Astrocyte of the spinal cord (primary cell): ENCODE measurements at regions not wholly inside any gene's neighbourhood (a gene's known extent, or its start where the extent isn't known, plus 50 kb on each side); places are given as distances from the start of the nearest gene placed in this dataset.

ENCODE experiments used
- DNase-seq: peaks from one replicate; pipeline ENCODE4 v3.0.0; 2011; ENCODE audit warnings: low read depth, low spot score
- H3K4me3 ChIP-seq: 2 replicates; pipeline ENCODE4 v1.5.1; 2011; ENCODE audit warnings: low read depth, mild to moderate bottlenecking, low read length, moderate library complexity
- CTCF ChIP-seq: IDR thresholded peaks from 2 replicates; pipeline ENCODE4 v1.5.1; 2012; ENCODE audit warnings: low read depth, mild to moderate bottlenecking, low read length, inconsistent platforms
- in situ Hi-C: cut with HindIII; loops from 2 replicates; pipeline ENCODE4 v1.10.0; 2017; ENCODE audit warnings: low sequenced_read_pairs

- TF ChIP-seq CTCF, result no peak
- in situ Hi-C loops, result no loop called here
- DNase-seq, result no peak
- no peak overlapping the region for H3K4me3 ChIP-seq
Measured at GRCh38 chr13:54004026-54004699, 975.5 kb downstream of the OLFM4 start.

GRCh38 chr13:54016542-54016941, 987.9 kb downstream of the OLFM4 start:
- in situ Hi-C loops, result no loop called here
- no peak for TF ChIP-seq CTCF
- no peak overlapping the region for H3K4me3 ChIP-seq
- no peak for DNase-seq

DNA sequence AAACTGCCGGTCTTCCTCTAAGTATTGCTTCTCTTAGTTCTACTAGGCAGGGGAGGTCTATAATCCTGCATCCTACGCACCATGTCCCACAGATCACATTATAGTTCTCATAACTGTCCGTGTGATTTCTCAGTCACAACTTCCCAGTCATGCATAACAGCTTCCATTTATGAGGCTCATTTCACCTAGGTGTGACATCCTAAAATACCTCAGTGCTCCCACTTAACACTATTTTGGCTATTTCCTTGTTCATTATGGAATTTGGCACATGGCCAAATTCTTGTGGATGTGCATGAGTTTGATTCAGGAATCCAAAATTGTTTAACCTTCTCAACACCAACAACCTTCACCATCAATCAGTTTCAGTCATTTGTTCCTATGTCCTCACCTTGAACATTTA, 989.9 kb downstream of the OLFM4 start:
- TF ChIP-seq CTCF, result no peak
- no peak for DNase-seq
- no peak overlapping the region for H3K4me3 ChIP-seq
- in situ Hi-C loops, result no loop called here

DNA sequence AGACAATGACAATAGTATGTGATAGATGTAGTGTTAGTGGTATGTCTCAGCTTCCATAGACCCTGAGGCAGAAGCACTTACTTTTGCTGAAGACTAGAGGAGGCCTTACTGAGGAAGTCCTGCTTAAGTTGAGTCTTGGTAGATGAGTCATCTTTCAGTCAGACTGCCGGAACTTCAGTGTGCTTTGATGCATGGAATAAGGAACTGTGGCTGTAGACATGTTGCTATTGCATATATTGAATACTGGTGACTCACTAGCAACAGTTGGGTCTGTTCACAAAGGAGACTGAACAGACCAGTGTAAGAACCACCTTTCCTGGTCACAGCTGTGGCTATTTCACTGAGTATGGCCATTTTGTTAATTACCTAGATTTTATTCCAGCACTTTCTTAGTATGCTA, 1000.6 kb downstream of the OLFM4 start:
- in situ Hi-C loops, result no loop called here
- no peak overlapping the region for H3K4me3 ChIP-seq
- DNase-seq, result peak; percentile 89
- no peak for TF ChIP-seq CTCF

DNA sequence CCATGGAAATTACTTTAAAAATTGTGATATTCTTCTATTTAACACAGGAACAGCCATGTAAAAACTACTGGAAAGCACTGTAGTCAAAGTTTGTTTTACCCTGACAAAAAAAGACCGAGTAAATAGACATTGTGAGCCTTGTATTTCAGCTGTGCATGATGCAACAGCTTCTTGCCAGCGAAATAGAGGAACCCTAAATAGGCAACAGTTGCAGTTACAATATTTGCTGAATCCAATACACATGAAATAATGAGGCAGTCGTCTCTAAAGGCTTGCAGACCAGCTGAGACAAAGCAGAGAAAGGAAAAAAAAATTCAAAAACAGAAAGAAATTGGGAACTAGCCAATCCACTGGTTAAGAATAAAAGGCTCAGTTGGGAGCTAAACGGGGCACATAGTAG, 1001.1 kb downstream of the OLFM4 start:
- no peak for TF ChIP-seq CTCF
- H3K4me3 ChIP-seq, result no peak overlapping the region
- in situ Hi-C loops, result no loop called here
- DNase-seq, result no peak

GRCh38 chr13:54033323-54033861, 1004.8 kb downstream of the OLFM4 start:
- in situ Hi-C loops, result no loop called here
- no peak for DNase-seq
- no peak for TF ChIP-seq CTCF
- H3K4me3 ChIP-seq, result no peak overlapping the region
